ENCODE measurements at regions not wholly inside any gene's neighbourhood (a gene's known extent, or its start where the extent isn't known, plus 50 kb on each side); places are given as distances from the start of the nearest gene placed in this dataset.

DNA sequence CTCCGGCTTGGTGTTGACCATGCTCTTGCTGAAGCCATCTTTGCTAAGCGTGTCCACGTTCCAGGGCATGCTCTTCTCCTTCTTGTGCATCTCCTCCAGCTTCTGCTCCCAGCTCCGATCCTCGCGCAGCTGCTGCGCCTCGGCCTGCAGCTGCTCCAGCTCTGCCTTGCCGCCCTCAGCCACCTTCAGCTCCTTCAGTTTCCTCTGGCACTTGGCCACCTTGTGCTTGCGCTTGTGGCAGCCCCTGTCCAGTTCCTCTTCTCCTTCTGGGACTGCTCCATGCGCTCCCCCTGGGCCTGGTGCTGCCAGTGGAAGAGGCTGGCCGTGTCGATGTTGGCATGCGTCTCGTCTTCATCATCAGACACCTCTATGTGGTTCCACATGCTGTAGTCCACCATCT, 128.3 kb upstream of the CLINT1 start:
- Histone ChIP-seq H2AFZ (ENCODE audit: low read length) (no peak overlapping the region), H3K79me2 (ENCODE audit: low read length) (no peaks in the 10 kb centered on the region), H3K4me2 (ENCODE audit: low read depth, low read length, poor library complexity, severe bottlenecking) (no peak overlapping the region), H4K20me1 (ENCODE audit: insufficient read depth, low read depth, low read length) (no peaks in the 10 kb centered on the region), H3K4me3 (ENCODE audit: low read length) (no peak overlapping the region), H3K27ac (ENCODE audit: low read length) (no peak overlapping the region), H3K9ac (ENCODE audit: low read length) (no peak overlapping the region), H3K27me3 (ENCODE audit: low read length) (no peaks in the 10 kb centered on the region), H3K9me3 (ENCODE audit: low read length) (no peaks in the 10 kb centered on the region), H3K4me1 (ENCODE audit: low read length) (no peaks in the 10 kb centered on the region), H3K36me3 (ENCODE audit: insufficient read depth, low read length) (no peaks in the 10 kb centered on the region), H3K9me2 (replicated peaks; ENCODE audit: insufficient read depth, low read length) (no peaks in the 10 kb centered on the region)
- no peak for DNase-seq

DNA sequence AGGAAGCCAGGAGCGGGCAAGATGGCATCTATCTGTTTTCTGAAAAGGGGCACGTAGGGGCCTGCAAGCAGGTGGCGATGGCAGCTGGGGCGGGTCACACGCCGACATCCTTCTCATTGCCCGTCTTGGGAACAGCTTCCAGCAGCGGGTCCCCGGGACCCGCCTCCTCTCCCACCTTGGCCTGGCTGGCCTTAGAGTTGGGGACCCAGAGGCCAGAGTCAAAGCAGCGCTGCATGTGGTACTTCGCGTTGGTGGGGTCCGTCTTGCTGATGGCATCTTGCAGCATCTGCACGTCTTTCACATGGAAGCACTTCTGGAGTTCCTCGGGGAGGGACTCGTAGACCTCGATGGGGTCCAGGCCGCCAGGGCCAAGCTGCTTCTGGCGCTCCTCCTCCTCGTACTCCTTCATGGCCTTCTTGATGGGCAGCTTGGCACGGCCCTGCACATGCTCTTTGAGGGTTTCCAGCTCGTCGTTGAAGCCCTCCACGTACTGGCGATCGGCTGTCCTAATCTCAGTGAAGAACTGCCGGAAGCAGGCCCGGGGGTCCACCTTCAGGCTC, 127.6 kb upstream of the CLINT1 start:
- Histone ChIP-seq H3K4me3 (ENCODE audit: low read length) (no peak overlapping the region), H3K9ac (ENCODE audit: low read length) (no peak overlapping the region), H3K4me1 (ENCODE audit: low read length) (no peaks in the 10 kb centered on the region), H3K27ac (ENCODE audit: low read length) (no peak overlapping the region), H3K36me3 (ENCODE audit: insufficient read depth, low read length) (no peaks in the 10 kb centered on the region), H4K20me1 (ENCODE audit: insufficient read depth, low read depth, low read length) (no peaks in the 10 kb centered on the region), H3K27me3 (ENCODE audit: low read length) (no peaks in the 10 kb centered on the region), H3K9me3 (ENCODE audit: low read length) (no peaks in the 10 kb centered on the region), H3K4me2 (ENCODE audit: low read depth, low read length, poor library complexity, severe bottlenecking) (no peak overlapping the region), H3K79me2 (ENCODE audit: low read length) (no peaks in the 10 kb centered on the region), H3K9me2 (replicated peaks; ENCODE audit: insufficient read depth, low read length) (no peaks in the 10 kb centered on the region), H2AFZ (ENCODE audit: low read length) (no peak overlapping the region)
- no peak for DNase-seq

DNA sequence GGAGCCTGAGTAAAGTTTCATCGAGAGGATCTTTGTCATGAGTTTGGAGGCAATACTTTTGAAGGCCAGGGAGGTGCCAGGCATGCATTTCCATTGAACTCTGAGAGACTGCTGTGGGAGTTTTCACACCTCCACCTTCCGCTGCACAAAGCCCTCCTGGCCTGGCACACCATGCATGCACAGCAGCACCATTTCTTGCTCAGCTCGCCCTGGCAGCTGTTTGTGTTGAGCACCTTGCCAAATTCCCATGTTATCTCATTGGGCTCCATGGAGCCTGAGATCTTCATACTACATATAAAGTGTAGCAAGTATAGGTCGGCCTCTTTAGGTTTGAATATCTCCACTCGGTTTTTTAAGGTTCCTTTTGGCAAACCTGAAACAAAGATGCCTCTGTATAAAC, 125.7 kb upstream of the CLINT1 start:
- Histone ChIP-seq H3K4me3 (ENCODE audit: low read length) (no peak overlapping the region), H4K20me1 (ENCODE audit: insufficient read depth, low read depth, low read length) (no peaks in the 10 kb centered on the region), H3K79me2 (ENCODE audit: low read length) (no peaks in the 10 kb centered on the region), H3K4me2 (ENCODE audit: low read depth, low read length, poor library complexity, severe bottlenecking) (no peak overlapping the region), H2AFZ (ENCODE audit: low read length) (no peak overlapping the region), H3K27ac (ENCODE audit: low read length) (no peak overlapping the region), H3K9ac (ENCODE audit: low read length) (no peak overlapping the region), H3K9me3 (ENCODE audit: low read length) (no peaks in the 10 kb centered on the region), H3K9me2 (replicated peaks; ENCODE audit: insufficient read depth, low read length) (no peaks in the 10 kb centered on the region), H3K36me3 (ENCODE audit: insufficient read depth, low read length) (no peaks in the 10 kb centered on the region), H3K27me3 (ENCODE audit: low read length) (no peaks in the 10 kb centered on the region), H3K4me1 (ENCODE audit: low read length) (no peaks in the 10 kb centered on the region)
- DNase-seq: no peak

DNA sequence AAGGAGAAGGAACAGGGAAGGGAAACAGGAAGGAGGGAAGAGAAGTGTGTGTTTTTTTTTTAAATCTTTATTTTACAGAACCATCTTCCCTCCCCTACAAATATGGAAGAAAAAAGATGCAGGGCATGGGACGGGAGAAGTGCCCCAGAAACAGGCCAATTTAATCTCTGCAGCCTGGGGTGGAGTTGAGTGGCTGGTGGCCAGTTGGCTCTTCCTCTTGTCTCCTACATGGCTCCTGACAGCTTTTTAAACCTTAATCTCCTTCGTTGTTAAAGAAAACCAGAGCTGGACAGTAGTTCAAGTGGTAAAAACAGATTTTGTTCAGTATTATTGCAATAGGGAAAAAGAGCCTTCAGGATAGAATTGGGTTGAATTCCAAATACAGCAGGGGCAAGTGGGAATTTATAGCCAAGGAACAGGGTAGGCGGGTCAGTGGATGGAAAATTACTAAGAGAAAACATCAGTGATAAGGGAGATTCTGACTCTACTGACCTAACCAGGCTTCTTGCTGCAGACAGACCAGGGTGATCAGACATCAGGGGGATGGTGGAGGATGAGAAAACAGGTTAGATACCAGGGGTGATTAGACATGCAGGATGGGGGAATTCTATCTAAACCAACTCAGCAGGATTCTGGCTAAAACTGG, 125.1 kb upstream of the CLINT1 start:
- no peak overlapping the region for H2AFZ ChIP-seq (ENCODE audit: low read length)
- no peak for DNase-seq
- H3K4me1 ChIP-seq (ENCODE audit: low read length): no peaks in the 10 kb centered on the region
- no peak overlapping the region for H3K27ac ChIP-seq (ENCODE audit: low read length)
- H4K20me1 ChIP-seq (ENCODE audit: insufficient read depth, low read depth, low read length): no peaks in the 10 kb centered on the region
- no peaks in the 10 kb centered on the region for H3K9me2 ChIP-seq (replicated peaks; ENCODE audit: insufficient read depth, low read length)
- H3K4me3 ChIP-seq (ENCODE audit: low read length): no peak overlapping the region
- no peaks in the 10 kb centered on the region for H3K27me3 ChIP-seq (ENCODE audit: low read length)
- no peak overlapping the region for H3K9ac ChIP-seq (ENCODE audit: low read length)
- no peaks in the 10 kb centered on the region for H3K9me3 ChIP-seq (ENCODE audit: low read length)
- H3K4me2 ChIP-seq (ENCODE audit: low read depth, low read length, poor library complexity, severe bottlenecking): no peak overlapping the region
- H3K36me3 ChIP-seq (ENCODE audit: insufficient read depth, low read length): no peaks in the 10 kb centered on the region
- H3K79me2 ChIP-seq (ENCODE audit: low read length): no peaks in the 10 kb centered on the region

DNA sequence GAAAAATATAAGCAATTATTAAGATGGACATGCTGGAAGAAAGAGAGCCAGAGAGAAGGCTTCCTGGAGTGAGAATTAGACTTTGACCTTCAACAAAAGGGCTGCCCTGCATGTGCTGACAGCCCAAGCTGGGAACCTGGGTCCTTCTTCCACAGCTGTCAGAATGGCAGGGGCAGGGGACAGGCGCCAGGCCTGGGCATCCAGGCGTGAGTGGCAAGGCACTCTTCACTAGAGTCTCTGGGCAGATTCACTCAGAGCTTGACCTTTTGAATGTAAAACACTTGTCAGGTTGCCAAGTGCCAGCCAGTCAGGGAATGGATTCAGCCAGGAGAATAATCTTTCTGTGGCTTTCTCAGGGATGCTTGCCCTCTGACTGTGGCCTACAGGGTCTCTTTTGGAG, 119.1 kb upstream of the CLINT1 start:
- Histone ChIP-seq H3K4me3 (ENCODE audit: low read length) (no peak overlapping the region), H3K9ac (ENCODE audit: low read length) (no peak overlapping the region), H3K27me3 (ENCODE audit: low read length) (0 out of 2 replicates have a peak, but pooled peaks cover 3% of the 10 kb centered on the region), H2AFZ (ENCODE audit: low read length) (no peak overlapping the region), H4K20me1 (ENCODE audit: insufficient read depth, low read depth, low read length) (no peaks in the 10 kb centered on the region), H3K27ac (ENCODE audit: low read length) (no peak overlapping the region), H3K36me3 (ENCODE audit: insufficient read depth, low read length) (no peaks in the 10 kb centered on the region), H3K9me2 (replicated peaks; ENCODE audit: insufficient read depth, low read length) (no peaks in the 10 kb centered on the region), H3K4me1 (ENCODE audit: low read length) (no peaks in the 10 kb centered on the region), H3K9me3 (ENCODE audit: low read length) (no peaks in the 10 kb centered on the region), H3K79me2 (ENCODE audit: low read length) (no peaks in the 10 kb centered on the region), H3K4me2 (ENCODE audit: low read depth, low read length, poor library complexity, severe bottlenecking) (no peak overlapping the region)
- no peak for DNase-seq

DNA sequence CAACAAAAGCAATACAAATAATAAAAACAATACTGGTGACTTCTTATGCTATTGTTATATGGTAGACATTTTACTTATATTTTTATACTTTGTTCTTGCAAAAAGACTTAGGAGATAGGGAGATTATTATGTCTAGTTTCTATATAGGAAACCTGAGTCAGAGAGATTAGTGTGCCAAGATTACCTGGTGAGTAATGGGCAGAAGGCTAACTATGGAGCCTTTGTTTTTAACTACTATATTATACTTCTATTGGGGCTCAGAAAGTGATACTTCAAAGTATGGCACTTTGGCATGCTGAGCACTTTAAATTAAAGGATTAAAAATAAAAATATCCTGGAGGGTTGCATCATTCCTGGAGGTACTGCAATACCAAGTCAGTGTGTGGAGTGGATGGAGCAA, 117.5 kb upstream of the CLINT1 start:
- no peaks in the 10 kb centered on the region for H4K20me1 ChIP-seq (ENCODE audit: insufficient read depth, low read depth, low read length)
- H3K4me1 ChIP-seq (ENCODE audit: low read length): no peaks in the 10 kb centered on the region
- H3K27ac ChIP-seq (ENCODE audit: low read length): no peak overlapping the region
- H3K4me2 ChIP-seq (ENCODE audit: low read depth, low read length, poor library complexity, severe bottlenecking): no peak overlapping the region
- H3K27me3 ChIP-seq (ENCODE audit: low read length): 0 out of 2 replicates have a peak, but pooled peaks cover 3% of the 10 kb centered on the region
- H3K9me2 ChIP-seq (replicated peaks; ENCODE audit: insufficient read depth, low read length): no peaks in the 10 kb centered on the region
- H3K79me2 ChIP-seq (ENCODE audit: low read length): no peaks in the 10 kb centered on the region
- no peak overlapping the region for H3K9ac ChIP-seq (ENCODE audit: low read length)
- H3K36me3 ChIP-seq (ENCODE audit: insufficient read depth, low read length): no peaks in the 10 kb centered on the region
- no peaks in the 10 kb centered on the region for H3K9me3 ChIP-seq (ENCODE audit: low read length)
- H3K4me3 ChIP-seq (ENCODE audit: low read length): no peak overlapping the region
- no peak for DNase-seq
- no peak overlapping the region for H2AFZ ChIP-seq (ENCODE audit: low read length)

DNA sequence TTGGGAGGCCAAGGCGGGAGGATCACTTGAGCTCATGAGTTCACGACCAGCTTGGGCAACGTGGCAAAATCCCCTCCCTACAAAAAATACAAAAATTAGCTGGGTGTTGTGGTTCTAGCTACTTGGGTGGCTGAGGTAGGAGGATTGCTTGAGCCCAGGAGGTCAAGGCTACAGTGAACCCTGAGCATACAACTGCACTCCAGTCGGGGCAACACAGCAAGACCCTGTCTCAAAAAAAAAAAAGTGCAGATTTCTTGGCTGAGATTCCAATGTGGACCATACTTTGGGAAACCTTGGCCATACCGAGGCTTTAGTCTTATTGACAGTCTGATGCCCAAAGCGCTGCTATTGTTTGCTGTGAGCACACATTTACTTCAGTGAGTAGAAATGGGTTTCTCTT, 113.6 kb upstream of the CLINT1 start:
- Histone ChIP-seq H3K36me3 (ENCODE audit: insufficient read depth, low read length) (no peaks in the 10 kb centered on the region), H3K79me2 (ENCODE audit: low read length) (no peaks in the 10 kb centered on the region), H3K9me3 (ENCODE audit: low read length) (no peaks in the 10 kb centered on the region), H3K9ac (ENCODE audit: low read length) (no peak overlapping the region), H3K27me3 (ENCODE audit: low read length) (0 out of 2 replicates have a peak, but pooled peaks cover 3% of the 10 kb centered on the region), H3K27ac (ENCODE audit: low read length) (no peak overlapping the region), H4K20me1 (ENCODE audit: insufficient read depth, low read depth, low read length) (no peaks in the 10 kb centered on the region), H3K4me3 (ENCODE audit: low read length) (no peak overlapping the region), H3K4me2 (ENCODE audit: low read depth, low read length, poor library complexity, severe bottlenecking) (no peak overlapping the region), H3K4me1 (ENCODE audit: low read length) (no peaks in the 10 kb centered on the region), H3K9me2 (replicated peaks; ENCODE audit: insufficient read depth, low read length) (no peaks in the 10 kb centered on the region), H2AFZ (ENCODE audit: low read length) (no peak overlapping the region)
- no peak for DNase-seq

DNA sequence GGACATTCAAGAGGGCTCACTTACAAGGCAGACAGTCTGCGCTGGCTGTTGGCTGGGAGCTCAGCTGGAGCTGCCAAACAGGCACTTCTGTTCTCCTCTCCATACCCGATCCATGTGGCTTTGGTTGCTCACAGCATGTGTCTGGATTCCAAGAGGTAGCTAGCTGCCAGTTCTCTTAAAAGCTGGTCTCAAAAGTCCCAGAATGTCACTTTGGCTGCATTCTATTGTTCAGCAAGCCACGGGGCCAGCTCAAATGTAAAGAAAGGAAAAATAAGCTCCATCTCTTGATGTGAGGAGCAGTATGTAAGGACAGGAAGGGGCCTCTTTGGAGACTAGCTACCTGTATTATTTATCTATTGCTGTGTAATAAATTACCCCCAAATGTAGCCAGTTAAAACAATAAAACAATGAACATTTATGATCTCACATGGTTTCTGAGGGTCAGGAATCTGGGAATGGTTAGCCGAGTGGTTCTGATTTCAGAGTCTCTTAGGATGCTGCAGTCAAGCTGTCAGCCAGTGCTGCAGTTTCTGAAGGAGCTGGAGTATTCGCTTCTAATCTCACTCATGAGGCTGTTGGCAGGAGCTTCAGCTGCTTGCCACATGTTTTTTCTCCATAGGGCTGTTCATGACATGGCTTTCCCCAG, 112.7 kb upstream of the CLINT1 start:
- H3K79me2 ChIP-seq (ENCODE audit: low read length): no peaks in the 10 kb centered on the region
- H3K9me2 ChIP-seq (replicated peaks; ENCODE audit: insufficient read depth, low read length): no peaks in the 10 kb centered on the region
- H3K4me2 ChIP-seq (ENCODE audit: low read depth, low read length, poor library complexity, severe bottlenecking): no peak overlapping the region
- no peaks in the 10 kb centered on the region for H3K9me3 ChIP-seq (ENCODE audit: low read length)
- H3K27me3 ChIP-seq (ENCODE audit: low read length): 0 out of 2 replicates have a peak, but pooled peaks cover 3% of the 10 kb centered on the region
- no peak overlapping the region for H3K4me3 ChIP-seq (ENCODE audit: low read length)
- no peak overlapping the region for H2AFZ ChIP-seq (ENCODE audit: low read length)
- no peaks in the 10 kb centered on the region for H3K4me1 ChIP-seq (ENCODE audit: low read length)
- no peak overlapping the region for H3K27ac ChIP-seq (ENCODE audit: low read length)
- no peaks in the 10 kb centered on the region for H4K20me1 ChIP-seq (ENCODE audit: insufficient read depth, low read depth, low read length)
- H3K9ac ChIP-seq (ENCODE audit: low read length): no peak overlapping the region
- DNase-seq: no peak
- no peaks in the 10 kb centered on the region for H3K36me3 ChIP-seq (ENCODE audit: insufficient read depth, low read length)
